ENCODE measurements at regions not wholly inside any gene's neighbourhood (a gene's known extent, or its start where the extent isn't known, plus 50 kb on each side); places are given as distances from the start of the nearest gene placed in this dataset.

DNA sequence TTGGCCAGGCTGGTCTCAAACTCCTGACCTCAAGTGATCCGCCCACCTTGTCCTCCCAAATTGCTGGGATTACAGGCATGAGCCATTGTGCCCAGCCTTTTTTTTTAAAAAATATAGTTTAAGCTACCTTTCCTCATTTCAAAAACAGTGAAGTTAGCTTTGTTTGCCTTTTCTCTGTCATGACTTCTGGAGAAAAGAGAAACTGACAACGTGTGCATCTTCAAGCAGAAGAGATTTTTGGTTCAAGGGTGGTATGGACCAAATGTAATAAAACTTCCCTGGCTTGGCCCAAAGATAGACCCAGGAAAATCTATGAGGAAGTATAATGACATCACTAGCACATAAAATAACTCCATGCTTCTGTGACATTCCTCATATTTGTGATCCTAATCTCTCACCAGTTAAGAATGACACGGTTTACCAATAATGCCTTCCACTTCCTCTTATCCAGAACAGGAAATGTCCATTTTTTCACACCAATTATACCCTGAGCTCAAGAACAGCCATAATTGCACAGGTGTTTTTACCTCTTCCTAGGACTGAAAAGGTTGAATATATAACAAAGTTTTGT is 781.2 kb upstream of the NR2F2 start:
- TF ChIP-seq, protein P1, sequence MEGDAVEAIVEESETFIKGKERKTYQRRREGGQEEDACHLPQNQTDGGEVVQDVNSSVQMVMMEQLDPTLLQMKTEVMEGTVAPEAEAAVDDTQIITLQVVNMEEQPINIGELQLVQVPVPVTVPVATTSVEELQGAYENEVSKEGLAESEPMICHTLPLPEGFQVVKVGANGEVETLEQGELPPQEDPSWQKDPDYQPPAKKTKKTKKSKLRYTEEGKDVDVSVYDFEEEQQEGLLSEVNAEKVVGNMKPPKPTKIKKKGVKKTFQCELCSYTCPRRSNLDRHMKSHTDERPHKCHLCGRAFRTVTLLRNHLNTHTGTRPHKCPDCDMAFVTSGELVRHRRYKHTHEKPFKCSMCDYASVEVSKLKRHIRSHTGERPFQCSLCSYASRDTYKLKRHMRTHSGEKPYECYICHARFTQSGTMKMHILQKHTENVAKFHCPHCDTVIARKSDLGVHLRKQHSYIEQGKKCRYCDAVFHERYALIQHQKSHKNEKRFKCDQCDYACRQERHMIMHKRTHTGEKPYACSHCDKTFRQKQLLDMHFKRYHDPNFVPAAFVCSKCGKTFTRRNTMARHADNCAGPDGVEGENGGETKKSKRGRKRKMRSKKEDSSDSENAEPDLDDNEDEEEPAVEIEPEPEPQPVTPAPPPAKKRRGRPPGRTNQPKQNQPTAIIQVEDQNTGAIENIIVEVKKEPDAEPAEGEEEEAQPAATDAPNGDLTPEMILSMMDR (IDR thresholded peaks at IDR 0.05): no peak
- no peak for TF ChIP-seq POLR2AphosphoS5 (IDR thresholded peaks at IDR 0.05)
- no peak for TF ChIP-seq POLR2A (IDR thresholded peaks at IDR 0.05)
- no peak overlapping the region for H3K27ac ChIP-seq
- H3K9me3 ChIP-seq: no peaks in the 10 kb centered on the region
- no peak overlapping the region for H3K4me3 ChIP-seq
- no peak for DNase-seq (ENCODE audit: low spot score)
- H3K36me3 ChIP-seq: no peaks in the 10 kb centered on the region
- WGBS: 55% methylated on average over 3 of the region's 3 CpGs
- no peaks in the 10 kb centered on the region for H3K4me1 ChIP-seq (replicated peaks)
- no peaks in the 10 kb centered on the region for H3K27me3 ChIP-seq (replicated peaks; ENCODE audit: insufficient read depth)
- intact Hi-C loops (cut with DNase I): no loop called here

DNA sequence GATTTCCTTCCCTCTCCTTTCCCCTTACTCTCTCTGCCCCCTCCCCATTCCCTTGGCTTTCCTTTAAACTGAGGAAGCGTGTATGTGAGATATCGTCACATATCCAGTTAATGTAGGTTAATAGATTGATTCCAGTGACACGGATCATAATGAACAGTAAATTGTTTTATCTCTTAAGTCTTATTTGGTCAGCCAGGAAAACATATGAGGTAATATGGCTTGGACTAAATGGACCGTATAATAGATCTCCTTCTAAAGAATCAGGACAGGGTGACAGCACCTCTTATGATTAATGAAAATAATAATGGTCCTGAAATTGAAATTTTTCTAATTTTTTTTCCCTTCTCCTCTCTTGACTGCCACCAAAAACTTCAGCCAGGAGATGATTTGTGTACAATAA is 779.8 kb upstream of the NR2F2 start:
- WGBS: 67% methylated on average over 4 of the region's 4 CpGs
- Histone ChIP-seq H3K27me3 (replicated peaks; ENCODE audit: insufficient read depth) (no peaks in the 10 kb centered on the region), H3K9me3 (no peaks in the 10 kb centered on the region), H3K36me3 (no peaks in the 10 kb centered on the region), H3K27ac (no peak overlapping the region), H3K4me1 (replicated peaks) (no peaks in the 10 kb centered on the region), H3K4me3 (no peak overlapping the region)
- DNase-seq (ENCODE audit: low spot score): no peak
- TF ChIP-seq, protein P1 (IDR thresholded peaks at IDR 0.05): no peak
- TF ChIP-seq POLR2AphosphoS5 (IDR thresholded peaks at IDR 0.05) (no peak), POLR2A (IDR thresholded peaks at IDR 0.05) (no peak)
- intact Hi-C loops (cut with DNase I): no loop called here

DNA sequence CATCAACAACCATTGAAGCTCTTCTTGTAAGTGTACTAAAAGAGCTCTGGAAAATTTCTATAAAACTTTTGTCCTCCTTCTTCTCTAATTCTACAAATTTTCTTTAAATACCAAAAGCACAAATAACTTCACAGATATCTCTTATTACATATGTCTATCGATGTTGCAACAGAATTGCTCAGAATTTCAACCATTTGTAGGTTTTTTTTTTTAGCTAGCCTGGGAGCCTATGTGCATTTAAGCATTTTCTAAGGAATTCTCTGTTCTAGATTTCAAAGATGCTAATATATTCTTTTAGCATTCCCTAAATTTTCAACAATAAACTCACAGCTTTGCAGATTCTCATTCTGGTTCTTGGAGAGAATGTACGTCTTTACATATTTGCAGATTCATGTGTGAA is 774.3 kb upstream of the NR2F2 start:
- TF ChIP-seq POLR2AphosphoS5 (IDR thresholded peaks at IDR 0.05): no peak
- TF ChIP-seq, protein P1 (IDR thresholded peaks at IDR 0.05): no peak
- no peaks in the 10 kb centered on the region for H3K36me3 ChIP-seq
- no peak overlapping the region for H3K4me3 ChIP-seq
- peaks cover 16% of the 10 kb centered on the region for H3K4me1 ChIP-seq (replicated peaks)
- DNase-seq (ENCODE audit: low spot score): no peak
- WGBS: 87% methylated on average over 2 of the region's 2 CpGs
- H3K27ac ChIP-seq: no peak overlapping the region
- intact Hi-C loops (cut with DNase I): no loop called here
- no peaks in the 10 kb centered on the region for H3K27me3 ChIP-seq (replicated peaks; ENCODE audit: insufficient read depth)
- H3K9me3 ChIP-seq: no peaks in the 10 kb centered on the region

DNA sequence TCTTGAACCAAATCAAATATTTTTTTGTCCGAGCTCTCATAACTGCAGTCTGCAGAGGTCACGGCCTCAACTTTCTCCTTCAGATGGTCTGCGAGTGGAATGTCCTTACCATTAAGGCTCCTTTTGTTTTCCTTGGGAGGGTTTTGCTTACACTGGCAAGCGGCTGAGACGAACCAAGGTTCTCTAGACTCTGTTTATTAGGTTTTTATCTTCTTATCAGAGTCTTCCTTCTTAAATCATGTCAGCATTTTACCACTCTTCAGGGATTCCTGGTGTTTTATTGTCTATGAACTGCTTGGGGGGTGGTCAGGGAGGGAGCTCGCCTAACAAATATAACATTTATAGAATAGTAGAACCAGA is 773.7 kb upstream of the NR2F2 start:
- Histone ChIP-seq H3K27me3 (replicated peaks; ENCODE audit: insufficient read depth) (no peaks in the 10 kb centered on the region), H3K4me1 (replicated peaks) (peaks cover 16% of the 10 kb centered on the region), H3K27ac (peak overlapping the region; percentile 2 to 43), H3K9me3 (no peaks in the 10 kb centered on the region), H3K4me3 (no peak overlapping the region), H3K36me3 (no peaks in the 10 kb centered on the region)
- TF ChIP-seq POLR2A (IDR thresholded peaks at IDR 0.05) (no peak), POLR2AphosphoS5 (IDR thresholded peaks at IDR 0.05) (peak; percentile 61)
- TF ChIP-seq, protein P1 (IDR thresholded peaks at IDR 0.05): no peak
- intact Hi-C loops (cut with DNase I): no loop called here
- DNase-seq (ENCODE audit: low spot score): peak; percentile 33
- WGBS: 10% methylated on average over 6 of the region's 6 CpGs

DNA sequence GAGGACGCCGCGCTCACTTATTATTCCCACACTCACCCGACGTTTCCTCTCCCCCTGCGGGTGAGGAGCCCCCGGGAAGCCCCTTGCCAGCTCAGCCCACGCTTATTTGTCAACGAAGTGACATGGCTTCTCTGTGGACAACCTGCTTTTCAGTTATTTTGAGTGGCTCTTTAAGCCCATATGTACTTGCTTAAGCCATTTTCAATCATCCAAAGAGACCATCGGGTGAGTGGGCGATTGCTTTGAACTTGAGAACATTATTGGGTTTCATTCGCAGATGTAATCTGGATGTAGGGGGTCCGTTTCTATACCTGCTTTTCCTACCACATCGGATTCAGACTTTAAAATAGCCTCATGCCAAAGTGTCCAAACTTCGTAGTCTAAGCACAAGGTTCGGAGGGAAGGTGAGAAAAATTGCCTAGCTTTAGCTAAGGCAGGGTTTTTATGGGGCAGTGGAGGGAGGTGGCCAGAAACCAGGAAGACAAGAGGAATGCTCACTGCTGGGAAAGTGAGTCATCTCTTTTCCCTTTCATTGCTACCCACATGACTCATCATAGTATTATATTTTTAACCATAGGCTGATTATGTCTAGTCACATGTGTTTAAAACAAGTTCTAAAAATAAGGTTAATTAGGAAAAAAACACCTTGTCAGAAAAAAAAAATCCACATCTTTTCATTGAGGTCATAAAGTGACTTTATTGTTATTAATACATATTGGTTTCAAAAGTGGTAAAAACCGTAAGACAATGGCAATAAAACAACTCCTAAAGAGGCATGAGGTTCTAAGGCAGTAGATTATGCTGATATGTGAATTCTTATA is 773.1 kb upstream of the NR2F2 start:
- Histone ChIP-seq H3K36me3 (no peaks in the 10 kb centered on the region), H3K9me3 (no peaks in the 10 kb centered on the region), H3K4me1 (replicated peaks) (peaks cover 16% of the 10 kb centered on the region), H3K27me3 (replicated peaks; ENCODE audit: insufficient read depth) (no peaks in the 10 kb centered on the region), H3K27ac (peak overlapping the region; percentile 2 to 43), H3K4me3 (no peak overlapping the region)
- 17% methylated on average over 17 of the region's 17 CpGs for WGBS
- TF ChIP-seq POLR2AphosphoS5 (IDR thresholded peaks at IDR 0.05): peak; percentile 55
- TF ChIP-seq, protein P1 (IDR thresholded peaks at IDR 0.05): no peak
- peak; percentile 54 for DNase-seq (ENCODE audit: low spot score)
- intact Hi-C loops (cut with DNase I): no loop called here
